Mesendoderm (in vitro differentiated cells): ENCODE measurements at regions not wholly inside any gene's neighbourhood (a gene's known extent, or its start where the extent isn't known, plus 50 kb on each side); places are given as distances from the start of the nearest gene placed in this dataset.
A peak's percentile ranks its signal among the peaks of the same experiment; 100 is the strongest.
"Not testable (repeated sequence)": the region's sequence is repeated elsewhere in the genome, so short reads cannot be mapped to it uniquely, and the experiment has no call there.

Source experiments
- DNase-seq: peaks from one replicate; pipeline ENCODE4 v3.0.0; 2013
- H2AK5ac ChIP-seq: 2 replicates; pipeline ENCODE4 v1.6.1; 2013; ENCODE audit warnings: low read length, inconsistent platforms
- H2BK120ac ChIP-seq: 2 replicates; pipeline ENCODE4 v1.6.1; 2013; ENCODE audit warnings: low read depth, mild to moderate bottlenecking, low read length, moderate library complexity, mixed read lengths
- H2BK15ac ChIP-seq: replicated peaks from 2 replicates; pipeline ENCODE4 v1.6.1; 2013; ENCODE audit warnings: low read depth, mild to moderate bottlenecking, moderate library complexity
- H2BK5ac ChIP-seq: 2 replicates; pipeline ENCODE4 v1.6.1; 2013; ENCODE audit warnings: low read length, inconsistent platforms
- H3K18ac ChIP-seq: 2 replicates; pipeline ENCODE4 v1.6.1; 2013; ENCODE audit warnings: mild to moderate bottlenecking, low read length, mixed read lengths
- H3K23ac ChIP-seq: one replicate; pipeline ENCODE4 v1.6.1; 2013; ENCODE audit warnings: low read length
- H3K27ac ChIP-seq: 2 replicates; pipeline ENCODE4 v1.5.1; 2013; ENCODE audit warnings: low read depth, mild to moderate bottlenecking, inconsistent platforms, low read length, moderate library complexity
- H3K27me3 ChIP-seq: 2 replicates; pipeline ENCODE4 v1.6.1; 2013; ENCODE audit warnings: low read length, control low read depth, mild to moderate bottlenecking, inconsistent platforms; ENCODE audit not compliant: insufficient read depth, poor library complexity
- H3K36me3 ChIP-seq: 2 replicates; pipeline ENCODE4 v1.6.1; 2013; ENCODE audit warnings: low read length, inconsistent platforms; ENCODE audit not compliant: control insufficient read depth, insufficient read depth
- H3K4ac ChIP-seq: one replicate; pipeline ENCODE4 v1.6.1; 2013; ENCODE audit warnings: low read depth, mild to moderate bottlenecking, low read length, moderate library complexity
- H3K4me1 ChIP-seq: 2 replicates; pipeline ENCODE4 v1.6.1; 2013; ENCODE audit warnings: low read depth, low read length, inconsistent platforms; ENCODE audit not compliant: control insufficient read depth
- H3K4me2 ChIP-seq: 2 replicates; pipeline ENCODE4 v1.6.1; 2013; ENCODE audit warnings: low read length
- H3K4me3 ChIP-seq: 2 replicates; pipeline ENCODE4 v1.5.1; 2013; ENCODE audit warnings: mild to moderate bottlenecking, low read length
- H3K56ac ChIP-seq: one replicate; pipeline ENCODE4 v1.6.1; 2013; ENCODE audit warnings: low read length
- H3K79me1 ChIP-seq: 2 replicates; pipeline ENCODE4 v1.6.1; 2013; ENCODE audit warnings: low read length, inconsistent platforms
- H3K79me2 ChIP-seq: 2 replicates; pipeline ENCODE4 v1.6.1; 2013; ENCODE audit warnings: mild to moderate bottlenecking, low read length; ENCODE audit not compliant: control insufficient read depth, insufficient read depth
- H3K9ac ChIP-seq: 2 replicates; pipeline ENCODE4 v1.6.1; 2013; ENCODE audit warnings: low read length, inconsistent platforms
- H4K5ac ChIP-seq: one replicate; pipeline ENCODE4 v1.6.1; 2013; ENCODE audit warnings: low read length
- H4K8ac ChIP-seq: one replicate; pipeline ENCODE4 v1.6.1; 2013; ENCODE audit warnings: low read depth, mild to moderate bottlenecking, control low read depth, low read length, moderate library complexity
- WGBS: extraction: QIAGEN DNeasy Blood & Tissue Kit; methylation state at CpG from one replicate; pipeline ENCODE4 v1.1.7; 2013; ENCODE audit warnings: low lambda C conversion rate, missing lambda C conversion rate; ENCODE audit not compliant: insufficient coverage; ENCODE audit errors: extremely low coverage; 5-methylcytosine and 5-hydroxymethylcytosine counted together

DNA sequence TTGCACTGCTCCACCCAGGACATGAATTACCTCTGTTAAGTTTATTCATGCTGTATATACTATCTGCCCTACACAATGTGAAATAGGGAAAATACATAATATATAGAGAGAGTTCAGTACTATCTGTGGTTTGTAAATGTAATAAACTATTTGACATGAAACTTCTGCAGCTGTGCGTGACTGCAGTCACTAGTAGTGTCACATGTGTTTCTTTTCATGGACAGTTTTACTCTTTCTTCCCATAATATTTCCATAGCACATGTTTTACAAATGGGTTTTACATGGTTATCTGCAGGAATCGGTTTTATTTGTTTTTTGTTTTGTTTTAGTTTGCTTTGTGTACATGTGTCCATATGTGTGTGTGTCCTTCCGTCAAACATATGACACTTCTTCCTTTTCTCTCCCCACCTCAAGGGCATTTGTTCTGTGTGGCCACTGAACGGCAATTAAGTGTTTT is 1644.1 kb upstream of the FLRT2 start:
- Histone ChIP-seq H2BK5ac (no peak overlapping the region), H2AK5ac (no peak overlapping the region), H3K27me3 (no peaks in the 10 kb centered on the region), H3K4me2 (no peak overlapping the region), H4K8ac (no peak overlapping the region), H3K79me2 (no peaks in the 10 kb centered on the region), H3K4me1 (no peaks in the 10 kb centered on the region), H3K9ac (no peak overlapping the region), H3K23ac (no peak overlapping the region), H3K27ac (no peak overlapping the region), H2BK15ac (no peak overlapping the region), H3K79me1 (no peaks in the 10 kb centered on the region), H3K4me3 (no peak overlapping the region), H3K4ac (no peak overlapping the region), H2BK120ac (no peak overlapping the region), H3K56ac (no peak overlapping the region), H3K18ac (no peak overlapping the region), H4K5ac (no peak overlapping the region), H3K36me3 (no peaks in the 10 kb centered on the region)
- DNase-seq, result no peak
- no CpG with 5 or more reads among the region's 4 CpGs for WGBS

DNA sequence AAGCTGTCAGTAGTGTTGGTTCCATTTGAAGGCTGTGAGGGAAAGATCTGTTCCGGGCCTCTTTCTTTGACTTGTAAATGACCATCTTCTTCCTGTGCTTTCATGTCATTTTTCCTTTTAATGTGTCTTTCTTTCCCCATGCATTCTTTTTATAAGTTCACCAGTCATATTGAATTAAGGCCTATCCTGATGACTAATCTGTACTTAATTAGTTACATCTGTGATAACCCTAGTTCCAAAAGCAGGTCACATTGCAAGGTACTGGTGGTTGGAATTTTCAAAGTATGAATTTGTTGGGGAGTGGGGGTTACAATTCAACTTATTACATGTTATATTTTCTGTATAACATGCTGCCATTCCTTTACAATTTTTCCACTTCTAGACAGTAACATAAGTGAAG is 1642.1 kb upstream of the FLRT2 start:
- Histone ChIP-seq H3K4me3 (no peak overlapping the region), H3K18ac (no peak overlapping the region), H3K4me1 (no peaks in the 10 kb centered on the region), H3K9ac (no peak overlapping the region), H2AK5ac (no peak overlapping the region), H3K23ac (no peak overlapping the region), H2BK15ac (no peak overlapping the region), H3K4ac (no peak overlapping the region), H3K27ac (no peak overlapping the region), H2BK5ac (no peak overlapping the region), H4K5ac (no peak overlapping the region), H3K36me3 (no peaks in the 10 kb centered on the region), H3K56ac (no peak overlapping the region), H3K4me2 (no peak overlapping the region), H3K79me1 (no peaks in the 10 kb centered on the region), H2BK120ac (no peak overlapping the region), H3K79me2 (no peaks in the 10 kb centered on the region), H4K8ac (no peak overlapping the region), H3K27me3 (no peaks in the 10 kb centered on the region)
- DNase-seq, result no peak
- WGBS, result no CpG with 5 or more reads among the region's 1 CpG

DNA sequence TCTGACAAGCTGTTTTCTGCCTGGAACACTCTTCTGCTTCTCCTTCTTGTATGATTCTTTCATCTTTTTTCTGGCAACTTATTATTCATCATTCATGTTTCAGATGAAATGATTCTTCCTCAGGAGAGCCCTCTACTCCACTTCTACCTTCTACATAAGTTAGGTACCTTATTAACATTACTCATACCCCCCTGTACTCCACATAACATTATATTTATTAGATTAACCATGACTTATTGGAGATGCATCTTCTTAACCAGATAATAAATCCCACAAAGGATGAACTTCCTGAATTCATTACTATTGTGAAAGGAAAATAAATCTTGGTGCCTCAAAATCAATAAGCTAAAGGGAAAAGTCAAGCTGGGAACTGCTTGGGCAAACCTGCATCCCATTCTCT is 1636.5 kb upstream of the FLRT2 start:
- Histone ChIP-seq H3K4me2 (no peak overlapping the region), H3K27me3 (no peaks in the 10 kb centered on the region), H3K23ac (no peak overlapping the region), H2BK5ac (no peak overlapping the region), H4K8ac (no peak overlapping the region), H3K4me1 (no peaks in the 10 kb centered on the region), H3K36me3 (no peaks in the 10 kb centered on the region), H3K79me2 (no peaks in the 10 kb centered on the region), H2BK15ac (peak overlapping the region; percentile 2), H2AK5ac (no peak overlapping the region), H3K56ac (no peak overlapping the region), H3K9ac (no peak overlapping the region), H3K18ac (no peak overlapping the region), H3K79me1 (no peaks in the 10 kb centered on the region), H2BK120ac (no peak overlapping the region), H3K4ac (no peak overlapping the region), H3K4me3 (no peak overlapping the region), H4K5ac (no peak overlapping the region), H3K27ac (no peak overlapping the region)
- DNase-seq, result no peak

DNA sequence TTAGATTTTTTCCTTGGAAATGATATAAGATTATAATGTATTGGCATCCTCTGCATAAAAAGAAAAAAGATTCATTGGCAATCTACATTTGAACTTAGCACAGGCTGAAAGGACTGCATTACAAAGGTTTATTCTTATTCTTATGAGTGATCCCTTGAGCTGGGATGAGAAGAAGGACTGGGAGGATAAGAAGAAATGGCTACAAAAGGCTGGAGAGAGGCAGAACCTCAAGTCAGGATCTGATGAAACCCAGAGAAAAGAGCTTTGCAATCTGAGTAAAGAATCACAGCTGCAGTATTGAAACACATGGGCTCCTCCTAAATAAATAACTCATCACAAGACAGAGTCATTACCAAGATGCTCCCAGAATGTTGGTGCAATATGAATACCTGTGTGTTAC is 1635.4 kb upstream of the FLRT2 start:
- no peak overlapping the region for H4K5ac ChIP-seq
- no peak overlapping the region for H4K8ac ChIP-seq
- H3K23ac ChIP-seq, result no peak overlapping the region
- no peaks in the 10 kb centered on the region for H3K79me2 ChIP-seq
- H3K4me1 ChIP-seq, result no peaks in the 10 kb centered on the region
- H3K9ac ChIP-seq, result no peak overlapping the region
- no peak overlapping the region for H3K4me2 ChIP-seq
- no peaks in the 10 kb centered on the region for H3K27me3 ChIP-seq
- H3K27ac ChIP-seq, result no peak overlapping the region
- no peak overlapping the region for H2BK120ac ChIP-seq
- H3K4me3 ChIP-seq, result no peak overlapping the region
- H3K4ac ChIP-seq, result no peak overlapping the region
- no peak overlapping the region for H3K18ac ChIP-seq
- no peak overlapping the region for H2BK5ac ChIP-seq
- H3K36me3 ChIP-seq, result no peaks in the 10 kb centered on the region
- no peak overlapping the region for H2BK15ac ChIP-seq
- no peak for DNase-seq
- no peak overlapping the region for H3K56ac ChIP-seq
- no peaks in the 10 kb centered on the region for H3K79me1 ChIP-seq
- no peak overlapping the region for H2AK5ac ChIP-seq

DNA sequence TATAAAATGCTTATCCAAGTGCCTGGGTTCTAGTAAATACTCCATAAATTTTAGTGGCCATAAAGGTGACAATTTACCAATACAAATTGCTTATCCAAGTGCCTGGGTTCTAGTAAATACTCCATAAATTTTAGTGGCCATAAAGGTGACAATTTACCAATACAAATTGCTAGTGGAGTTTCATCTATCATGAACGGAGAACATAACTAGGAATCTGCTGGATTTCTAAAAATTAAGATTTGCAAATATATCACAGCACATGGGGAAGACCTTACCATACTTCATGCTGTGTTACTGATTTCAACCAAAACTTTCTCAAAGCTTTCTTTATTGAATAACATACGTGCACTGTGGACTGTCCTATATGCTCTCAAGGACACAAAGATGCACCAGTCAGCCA is 1631.4 kb upstream of the FLRT2 start:
- H3K36me3 ChIP-seq, H3K56ac ChIP-seq, H4K8ac ChIP-seq, DNase-seq, H3K23ac ChIP-seq, H3K27me3 ChIP-seq, H2BK5ac ChIP-seq, H3K79me1 ChIP-seq, H2BK15ac ChIP-seq, H3K4ac ChIP-seq, H3K4me1 ChIP-seq, H3K18ac ChIP-seq, H3K27ac ChIP-seq, H3K79me2 ChIP-seq, H4K5ac ChIP-seq, H2AK5ac ChIP-seq, H3K4me3 ChIP-seq, H3K9ac ChIP-seq, H2BK120ac ChIP-seq, H3K4me2 ChIP-seq: not testable (repeated sequence)
- WGBS, result no CpG with 5 or more reads among the region's 2 CpGs

DNA sequence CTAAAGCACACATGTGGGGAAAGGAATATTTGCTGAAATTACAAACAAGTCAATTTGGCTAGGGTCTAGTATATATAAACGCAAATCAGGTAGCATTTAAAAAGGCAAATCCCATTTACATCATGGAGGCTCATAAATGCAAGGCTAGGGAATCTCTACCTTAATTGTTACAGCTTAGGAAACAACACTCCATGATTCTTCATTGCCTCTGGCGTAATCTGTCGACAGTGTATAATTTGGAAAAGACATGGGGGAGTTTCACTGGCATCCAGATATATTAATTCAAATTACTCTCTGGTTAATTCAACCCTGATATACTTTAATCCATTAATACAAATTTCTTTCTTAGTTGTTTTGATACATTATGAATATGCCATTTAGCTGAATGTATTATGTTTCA is 1630.2 kb upstream of the FLRT2 start:
- no peak overlapping the region for H4K8ac ChIP-seq
- H3K4ac ChIP-seq, result no peak overlapping the region
- H3K79me1 ChIP-seq, result no peaks in the 10 kb centered on the region
- H3K23ac ChIP-seq, result no peak overlapping the region
- no peak overlapping the region for H3K9ac ChIP-seq
- DNase-seq, result no peak
- no peak overlapping the region for H2BK5ac ChIP-seq
- H2BK15ac ChIP-seq, result no peak overlapping the region
- H2AK5ac ChIP-seq, result no peak overlapping the region
- no peak overlapping the region for H3K4me2 ChIP-seq
- H3K27me3 ChIP-seq, result no peaks in the 10 kb centered on the region
- H3K4me1 ChIP-seq, result no peaks in the 10 kb centered on the region
- no peak overlapping the region for H2BK120ac ChIP-seq
- no peaks in the 10 kb centered on the region for H3K36me3 ChIP-seq
- H3K18ac ChIP-seq, result no peak overlapping the region
- WGBS, result no CpG with 5 or more reads among the region's 3 CpGs
- H3K4me3 ChIP-seq, result no peak overlapping the region
- H3K79me2 ChIP-seq, result no peaks in the 10 kb centered on the region
- H4K5ac ChIP-seq, result no peak overlapping the region
- no peak overlapping the region for H3K27ac ChIP-seq
- H3K56ac ChIP-seq, result no peak overlapping the region
